Activated CD4-positive, alpha-beta memory T cell treated with anti-CD3 and anti-CD28 coated beads, Interleukin-2, amount 10 ng/mL, durations not matched to agents 7 days and 5 days (primary cell): ENCODE measurements at regions not wholly inside any gene's neighbourhood (a gene's known extent, or its start where the extent isn't known, plus 50 kb on each side); places are given as distances from the start of the nearest gene placed in this dataset.
"Not testable (repeated sequence)": the region's sequence is repeated elsewhere in the genome, so short reads cannot be mapped to it uniquely, and the experiment has no call there.

Experiments
- CTCF ChIA-PET: fragments of 350-600 bp; sonication (Branson Sonifier 250); formaldehyde crosslinking; loops from one replicate; lab custom pipeline; 2021; ENCODE audit warnings: antibody characterized with exemption, inconsistent platforms; lab: Charles Lee
- POLR2A ChIA-PET: fragments of 350-600 bp; sonication (Branson Sonifier 250); formaldehyde crosslinking; loops from one replicate; lab custom pipeline; 2021; ENCODE audit warnings: antibody characterized with exemption; lab: Charles Lee
- DNase-seq: peaks from one replicate; pipeline ENCODE4 v3.0.0-alpha.2; 2020
- H3K27ac Mint-ChIP-seq: one replicate; pipeline ENCODE4 v1.8.0; 2021; ENCODE audit warnings: mild to moderate bottlenecking, mixed read lengths
- H3K27me3 Mint-ChIP-seq: one replicate; pipeline ENCODE4 v1.8.0; 2021; ENCODE audit warnings: mixed read lengths
- H3K36me3 Mint-ChIP-seq: one replicate; pipeline ENCODE4 v1.8.0; 2021; ENCODE audit warnings: low read depth, mixed read lengths
- H3K4me1 Mint-ChIP-seq: one replicate; pipeline ENCODE4 v1.8.0; 2021; ENCODE audit warnings: mixed read lengths
- H3K4me3 Mint-ChIP-seq: one replicate; pipeline ENCODE4 v1.8.0; 2021; ENCODE audit warnings: mild to moderate bottlenecking, mixed read lengths
- H3K9me3 Mint-ChIP-seq: one replicate; pipeline ENCODE4 v1.8.0; 2021; ENCODE audit warnings: mixed read lengths

DNA sequence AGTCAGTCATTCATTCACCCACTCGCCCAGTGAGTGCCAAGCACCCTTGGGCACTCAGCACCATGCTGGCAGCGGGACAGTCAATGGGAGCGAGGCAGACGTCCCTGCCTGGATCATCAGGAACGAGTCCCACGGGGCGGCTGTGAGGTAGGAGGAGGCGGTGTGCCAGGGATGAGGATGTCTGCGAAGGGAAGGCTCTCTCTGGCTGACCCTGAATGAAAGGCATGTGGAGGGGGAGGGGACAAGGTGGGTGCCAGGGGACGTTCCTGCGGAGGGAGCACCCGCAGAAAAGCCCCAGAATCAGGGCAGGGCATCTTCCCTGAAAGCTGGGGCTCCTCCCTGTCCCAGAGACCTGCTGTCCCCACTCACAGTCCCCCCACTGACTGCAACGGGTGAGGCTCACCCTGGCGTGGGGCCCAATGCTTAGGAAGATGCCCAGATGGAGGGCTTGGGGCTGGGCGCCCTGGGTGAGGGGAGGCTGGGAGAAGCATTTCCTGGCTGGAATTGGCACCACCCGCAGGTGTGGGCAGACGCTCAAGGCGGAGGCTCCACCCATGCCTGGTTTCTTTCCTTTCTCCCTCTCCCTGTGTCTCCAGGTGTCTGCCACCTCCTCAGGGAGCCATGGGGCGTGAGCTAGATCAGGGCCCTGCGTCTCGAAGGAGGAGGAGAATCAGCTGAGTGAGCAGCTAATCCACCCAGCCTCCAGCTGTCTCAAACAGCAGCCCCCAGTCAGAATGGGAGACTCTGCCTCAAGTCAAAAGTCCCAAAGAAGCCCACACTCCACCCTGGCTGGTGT is 179.0 kb upstream of the PPP1R26 start:
- Mint-ChIP-seq H3K9me3 (no peaks in the 10 kb centered on the region), H3K36me3 (no peaks in the 10 kb centered on the region), H3K27ac (no peak overlapping the region), H3K4me3 (no peak overlapping the region), H3K4me1 (no peaks in the 10 kb centered on the region), H3K27me3 (peaks cover 2% of the 10 kb centered on the region)
- POLR2A ChIA-PET = no interaction called here
- CTCF ChIA-PET = no interaction called here
- no peak for DNase-seq

DNA sequence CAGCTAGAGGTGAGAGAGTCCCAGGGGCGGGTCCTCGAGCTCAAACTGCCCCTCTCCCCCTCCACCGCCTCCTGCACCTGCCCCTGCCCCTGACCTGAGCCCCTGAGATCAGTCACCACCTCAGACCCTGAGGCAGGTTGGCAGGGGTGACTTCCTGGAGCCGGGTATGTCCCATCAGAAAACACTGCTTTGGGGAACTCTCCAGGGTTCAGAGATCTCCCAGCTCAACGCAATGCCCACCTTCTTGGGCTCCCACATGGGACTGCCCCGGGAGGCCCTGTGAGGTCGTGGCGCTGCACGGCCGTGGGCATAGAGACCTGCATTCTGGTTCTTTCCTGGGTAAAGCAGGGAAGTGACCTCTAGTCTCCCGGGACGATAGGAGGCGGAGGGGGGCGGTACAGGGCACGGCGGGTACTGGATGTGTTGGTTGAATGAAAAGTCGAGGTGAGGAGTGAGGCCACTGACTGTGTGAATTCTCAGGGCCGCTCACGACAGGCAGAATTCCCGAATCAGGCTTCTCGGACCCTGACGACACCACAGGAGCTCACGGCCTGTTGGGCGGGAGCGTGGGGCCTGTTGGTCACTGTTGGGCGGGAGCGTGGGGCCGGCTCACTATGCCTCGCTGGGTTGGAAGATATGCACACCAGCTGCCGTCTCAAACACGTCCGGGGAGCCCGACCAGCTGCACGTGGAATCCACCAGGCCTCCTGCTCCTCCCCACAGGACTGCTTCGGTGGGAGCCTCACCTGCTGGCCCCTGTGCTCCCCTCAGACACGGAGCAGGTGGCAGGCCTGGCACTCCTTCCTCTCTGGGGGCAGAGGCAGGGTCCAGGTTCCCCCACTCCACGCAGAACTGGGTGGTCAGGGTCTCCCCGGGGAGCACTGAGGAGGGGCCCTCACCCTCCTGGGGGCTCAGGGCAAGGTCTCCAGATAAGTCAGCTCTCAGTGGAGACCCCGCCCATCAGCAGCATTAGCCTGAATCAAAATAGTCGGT is 178.0 kb upstream of the PPP1R26 start:
- DNase-seq = no peak
- no peak overlapping the region for H3K27ac Mint-ChIP-seq
- H3K4me3 Mint-ChIP-seq = no peak overlapping the region
- no peaks in the 10 kb centered on the region for H3K36me3 Mint-ChIP-seq
- H3K4me1 Mint-ChIP-seq = no peaks in the 10 kb centered on the region
- CTCF ChIA-PET = no interaction called here
- no peaks in the 10 kb centered on the region for H3K9me3 Mint-ChIP-seq
- H3K27me3 Mint-ChIP-seq = peaks cover 2% of the 10 kb centered on the region
- POLR2A ChIA-PET = no interaction called here

DNA sequence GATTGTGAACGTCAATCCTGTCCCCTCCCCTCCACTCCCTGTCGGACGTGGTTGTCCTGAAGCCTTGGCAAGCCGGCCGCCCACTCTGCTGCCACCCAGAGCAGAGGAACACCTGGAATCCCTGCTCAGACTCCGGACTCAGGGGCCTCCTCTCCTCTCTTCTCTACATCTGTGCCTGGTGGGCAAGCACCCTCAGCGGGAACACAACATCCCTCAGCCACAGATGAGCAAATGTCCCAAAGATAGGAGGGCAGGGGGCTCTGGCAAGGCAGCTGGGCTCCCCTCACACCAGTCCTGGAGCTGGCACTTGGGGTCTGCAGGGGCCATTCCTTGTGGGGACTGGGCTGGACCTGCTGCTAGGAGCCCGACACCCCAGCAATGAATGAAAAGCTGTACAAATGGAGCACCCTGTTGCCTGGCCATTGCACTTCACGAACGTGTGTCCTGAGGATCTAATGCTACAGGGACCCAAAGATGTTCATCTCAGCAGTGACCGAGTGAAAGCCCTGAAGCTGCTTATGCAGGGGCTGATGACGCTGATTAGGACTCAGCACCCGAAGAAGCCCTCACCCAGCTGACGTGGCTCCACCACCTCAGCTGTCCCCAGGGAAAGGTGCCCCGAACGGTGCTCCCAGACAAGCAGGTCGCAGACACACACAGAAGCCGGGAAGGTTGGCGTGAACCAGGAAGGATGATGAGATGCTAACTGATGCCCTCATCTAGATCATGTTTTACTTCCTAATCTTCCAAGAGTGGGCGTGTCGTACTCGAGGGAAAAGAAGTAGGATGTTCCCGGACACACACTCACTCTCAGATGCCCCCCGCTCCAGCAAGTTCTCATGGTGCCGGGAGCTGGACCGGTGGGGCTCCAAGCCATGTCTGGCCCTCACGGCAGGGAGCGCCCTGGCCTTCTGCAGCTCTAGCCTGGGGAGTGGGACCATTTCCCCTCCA is 177.0 kb upstream of the PPP1R26 start:
- Mint-ChIP-seq H3K27me3 (peaks cover 2% of the 10 kb centered on the region), H3K27ac (no peak overlapping the region), H3K36me3 (no peaks in the 10 kb centered on the region), H3K4me3 (no peak overlapping the region), H3K4me1 (no peaks in the 10 kb centered on the region), H3K9me3 (no peaks in the 10 kb centered on the region)
- ChIA-PET CTCF (no interaction called here), POLR2A (no interaction called here)
- no peak for DNase-seq

DNA sequence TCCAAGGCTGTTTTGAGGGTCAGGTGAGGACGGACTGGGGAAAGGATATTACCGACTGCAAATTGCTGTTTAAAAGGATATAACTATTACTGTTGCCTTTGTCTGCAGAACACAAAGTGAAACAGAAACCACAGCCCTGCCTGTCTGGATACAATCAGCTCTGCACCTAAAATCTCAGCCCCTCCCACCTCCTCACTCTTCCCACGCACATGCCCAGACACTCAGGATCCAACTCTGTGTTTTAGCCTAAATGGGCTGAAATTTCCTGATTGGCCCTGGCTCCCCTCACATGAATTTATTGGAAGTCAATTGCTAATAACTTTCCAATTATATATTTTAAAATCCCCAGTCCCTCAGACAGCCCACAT is 176.3 kb upstream of the PPP1R26 start:
- no peaks in the 10 kb centered on the region for H3K4me1 Mint-ChIP-seq
- H3K27ac Mint-ChIP-seq = no peak overlapping the region
- H3K9me3 Mint-ChIP-seq = no peaks in the 10 kb centered on the region
- peaks cover 2% of the 10 kb centered on the region for H3K27me3 Mint-ChIP-seq
- no peak overlapping the region for H3K4me3 Mint-ChIP-seq
- no peak for DNase-seq
- ChIA-PET CTCF (no interaction called here), POLR2A (no interaction called here)
- H3K36me3 Mint-ChIP-seq = no peaks in the 10 kb centered on the region

DNA sequence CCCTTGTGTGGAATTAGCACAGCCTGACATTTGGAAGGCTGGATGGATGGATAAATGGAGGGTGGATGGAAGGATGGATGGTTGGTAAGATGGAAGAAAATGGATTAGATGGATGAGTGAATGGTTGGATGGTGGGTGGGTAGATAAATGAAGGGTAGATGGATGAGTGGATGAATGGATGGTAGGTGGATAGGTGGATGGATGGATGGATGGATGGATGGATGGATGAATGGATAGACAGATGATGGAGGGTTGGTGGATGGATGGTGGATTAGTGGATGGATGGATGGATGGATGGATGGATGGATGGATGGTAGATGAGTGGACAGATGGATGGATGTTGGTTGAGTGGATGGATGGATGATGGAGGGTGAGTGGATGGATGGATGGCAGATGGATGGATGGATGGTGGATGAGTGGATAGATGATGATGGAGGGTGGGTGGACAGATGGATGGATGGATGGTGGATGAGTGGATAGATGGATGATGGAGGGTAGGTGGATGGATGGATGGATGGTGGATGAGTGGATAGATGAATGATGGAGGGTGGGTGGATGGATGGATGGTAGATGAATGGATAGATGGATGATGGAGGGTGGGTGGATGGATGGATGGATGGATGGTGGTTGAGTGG is 175.6 kb upstream of the PPP1R26 start:
- H3K9me3 Mint-ChIP-seq = no peaks in the 10 kb centered on the region
- peaks cover 2% of the 10 kb centered on the region for H3K27me3 Mint-ChIP-seq
- H3K27ac Mint-ChIP-seq = no peak overlapping the region
- DNase-seq = no peak
- no peak overlapping the region for H3K4me3 Mint-ChIP-seq
- ChIA-PET CTCF (no interaction called here), POLR2A (no interaction called here)
- H3K36me3 Mint-ChIP-seq = no peaks in the 10 kb centered on the region
- no peaks in the 10 kb centered on the region for H3K4me1 Mint-ChIP-seq

DNA sequence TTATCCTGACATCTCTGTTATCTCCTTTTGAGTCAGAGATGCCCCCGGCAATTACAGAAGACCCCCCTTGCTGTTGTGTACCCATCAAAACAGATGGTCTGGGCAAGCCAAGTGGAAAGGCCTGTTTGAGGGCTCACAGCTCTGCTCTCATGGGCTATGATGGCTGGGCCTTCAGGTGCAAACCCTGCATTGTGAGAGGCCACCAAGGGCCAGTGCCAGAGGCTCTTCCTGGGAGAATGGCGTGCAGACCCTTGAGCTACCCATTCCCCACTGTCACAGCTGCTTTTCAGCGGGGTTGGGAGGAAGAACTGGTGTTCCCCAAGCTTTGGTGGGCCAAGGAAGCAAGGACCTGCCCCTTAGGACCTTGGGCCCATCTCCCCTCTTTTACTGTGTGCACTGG is 174.7 kb upstream of the PPP1R26 start:
- no peak for DNase-seq
- H3K27me3 Mint-ChIP-seq = peaks cover 2% of the 10 kb centered on the region

DNA sequence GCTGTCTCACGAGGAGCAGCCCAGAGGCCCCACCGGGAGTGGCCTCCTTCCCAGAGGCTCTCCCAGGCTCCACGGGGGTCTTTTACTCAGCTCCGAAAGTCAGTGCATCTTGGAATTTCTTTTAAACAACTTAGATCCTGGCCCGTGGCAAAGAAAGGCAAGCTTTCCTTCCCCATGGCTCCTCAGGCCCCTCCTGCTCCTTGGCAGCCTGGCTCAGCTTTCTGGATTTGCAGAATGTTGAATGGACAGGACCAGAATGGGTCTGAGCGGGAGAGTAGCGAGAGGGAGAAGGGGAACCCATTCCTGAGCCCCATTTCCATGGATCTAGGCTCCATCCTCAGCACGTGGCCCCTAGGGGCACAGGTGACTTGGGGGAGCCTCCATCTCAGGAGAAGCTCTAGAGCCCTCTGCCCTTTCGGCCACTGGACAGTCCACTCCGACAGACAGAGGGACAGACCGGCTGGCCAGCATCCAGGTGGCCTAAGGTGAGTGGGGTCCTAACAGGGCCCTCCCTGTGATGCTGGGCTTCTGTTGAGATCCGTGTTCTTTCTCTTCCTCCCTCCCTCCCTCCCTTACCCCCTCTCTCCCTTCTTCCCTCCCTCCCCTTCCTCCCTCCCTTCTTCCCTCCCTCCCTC is 173.9 kb upstream of the PPP1R26 start:
- DNase-seq = no peak
- Mint-ChIP-seq H3K27me3 (peaks cover 2% of the 10 kb centered on the region), H3K36me3 (no peaks in the 10 kb centered on the region), H3K27ac (no peak overlapping the region), H3K4me3 (no peak overlapping the region), H3K4me1 (no peaks in the 10 kb centered on the region), H3K9me3 (no peaks in the 10 kb centered on the region)
- ChIA-PET POLR2A (no interaction called here), CTCF (no interaction called here)

More for the DNA sequence above, 174.7 kb upstream of the PPP1R26 start:
- Mint-ChIP-seq H3K36me3 (no peaks in the 10 kb centered on the region), H3K9me3 (no peaks in the 10 kb centered on the region), H3K4me3 (no peak overlapping the region), H3K27ac (no peak overlapping the region), H3K4me1 (no peaks in the 10 kb centered on the region)
- ChIA-PET CTCF (no interaction called here), POLR2A (no interaction called here)

DNA sequence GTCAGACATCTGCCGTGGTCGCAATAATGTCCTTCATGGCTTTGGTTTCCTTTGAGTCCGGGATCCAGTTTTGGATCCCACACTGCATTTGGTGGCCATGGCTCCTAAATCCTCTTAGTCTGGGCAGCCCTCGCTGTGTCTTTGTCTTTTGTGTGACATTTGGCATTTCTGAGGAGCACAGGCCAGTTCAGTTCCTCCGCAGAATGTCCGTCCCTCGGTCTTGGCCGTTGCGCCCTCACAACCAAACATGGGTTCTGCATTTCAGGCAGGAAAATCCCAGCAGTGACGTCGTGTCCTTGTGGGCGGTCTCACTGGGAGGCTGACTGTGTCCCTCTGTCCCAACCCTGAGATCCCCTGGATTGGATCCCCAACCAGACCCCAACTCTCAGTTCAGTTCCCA is 172.9 kb upstream of the PPP1R26 start:
- no peak overlapping the region for H3K4me3 Mint-ChIP-seq
- DNase-seq = no peak
- no peaks in the 10 kb centered on the region for H3K36me3 Mint-ChIP-seq
- ChIA-PET CTCF (no interaction called here), POLR2A (no interaction called here)
- H3K27ac Mint-ChIP-seq = no peak overlapping the region
- H3K27me3 Mint-ChIP-seq = peaks cover 2% of the 10 kb centered on the region
- no peaks in the 10 kb centered on the region for H3K4me1 Mint-ChIP-seq
- H3K9me3 Mint-ChIP-seq = no peaks in the 10 kb centered on the region

DNA sequence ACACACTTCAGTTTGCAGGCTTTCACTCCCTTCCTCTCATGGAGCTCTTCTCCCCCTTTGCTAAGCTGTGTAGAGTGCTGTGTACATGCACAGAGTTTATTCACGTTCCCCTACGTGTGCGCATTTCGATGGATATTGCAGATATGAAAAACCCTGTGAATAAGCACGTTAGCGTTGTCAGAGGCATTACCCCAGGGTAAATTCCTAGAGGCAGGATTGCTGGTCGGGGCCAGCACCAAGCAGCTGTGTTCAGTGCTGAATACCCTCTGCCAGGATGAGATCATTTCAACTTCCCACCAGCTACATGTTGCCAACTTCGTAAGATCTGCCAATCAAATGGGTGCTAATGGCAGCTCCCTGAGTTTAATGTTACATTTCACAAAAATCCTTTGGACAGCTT is 172.3 kb upstream of the PPP1R26 start:
- ChIA-PET POLR2A (no interaction called here), CTCF (no interaction called here)
- Mint-ChIP-seq H3K36me3 (no peaks in the 10 kb centered on the region), H3K27ac (no peak overlapping the region), H3K4me3 (no peak overlapping the region), H3K4me1 (no peaks in the 10 kb centered on the region), H3K9me3 (no peaks in the 10 kb centered on the region), H3K27me3 (peaks cover 2% of the 10 kb centered on the region)
- DNase-seq = no peak

DNA sequence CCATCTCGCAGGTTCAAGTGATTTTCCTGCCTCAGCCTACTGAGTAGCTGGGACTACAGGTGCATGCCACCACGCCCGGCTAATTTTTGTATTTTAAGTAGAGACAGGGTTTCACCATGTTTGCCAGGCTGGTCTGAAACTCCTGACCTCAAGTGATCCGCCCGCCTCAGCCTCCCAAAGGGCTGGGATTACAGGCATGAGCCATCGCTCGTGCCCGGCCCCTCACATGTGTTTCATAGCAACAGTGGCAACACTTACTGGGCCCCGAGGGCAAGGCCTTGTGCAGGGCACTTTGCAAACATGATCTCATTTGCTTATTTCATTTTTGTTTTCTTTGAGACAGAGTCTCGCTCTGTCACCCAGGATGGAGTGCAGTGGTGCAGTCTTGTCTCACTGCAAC is 171.7 kb upstream of the PPP1R26 start:
- H3K27ac Mint-ChIP-seq, CTCF ChIA-PET, H3K27me3 Mint-ChIP-seq, H3K4me3 Mint-ChIP-seq, H3K9me3 Mint-ChIP-seq, DNase-seq, POLR2A ChIA-PET, H3K4me1 Mint-ChIP-seq, H3K36me3 Mint-ChIP-seq: not testable (repeated sequence)

DNA sequence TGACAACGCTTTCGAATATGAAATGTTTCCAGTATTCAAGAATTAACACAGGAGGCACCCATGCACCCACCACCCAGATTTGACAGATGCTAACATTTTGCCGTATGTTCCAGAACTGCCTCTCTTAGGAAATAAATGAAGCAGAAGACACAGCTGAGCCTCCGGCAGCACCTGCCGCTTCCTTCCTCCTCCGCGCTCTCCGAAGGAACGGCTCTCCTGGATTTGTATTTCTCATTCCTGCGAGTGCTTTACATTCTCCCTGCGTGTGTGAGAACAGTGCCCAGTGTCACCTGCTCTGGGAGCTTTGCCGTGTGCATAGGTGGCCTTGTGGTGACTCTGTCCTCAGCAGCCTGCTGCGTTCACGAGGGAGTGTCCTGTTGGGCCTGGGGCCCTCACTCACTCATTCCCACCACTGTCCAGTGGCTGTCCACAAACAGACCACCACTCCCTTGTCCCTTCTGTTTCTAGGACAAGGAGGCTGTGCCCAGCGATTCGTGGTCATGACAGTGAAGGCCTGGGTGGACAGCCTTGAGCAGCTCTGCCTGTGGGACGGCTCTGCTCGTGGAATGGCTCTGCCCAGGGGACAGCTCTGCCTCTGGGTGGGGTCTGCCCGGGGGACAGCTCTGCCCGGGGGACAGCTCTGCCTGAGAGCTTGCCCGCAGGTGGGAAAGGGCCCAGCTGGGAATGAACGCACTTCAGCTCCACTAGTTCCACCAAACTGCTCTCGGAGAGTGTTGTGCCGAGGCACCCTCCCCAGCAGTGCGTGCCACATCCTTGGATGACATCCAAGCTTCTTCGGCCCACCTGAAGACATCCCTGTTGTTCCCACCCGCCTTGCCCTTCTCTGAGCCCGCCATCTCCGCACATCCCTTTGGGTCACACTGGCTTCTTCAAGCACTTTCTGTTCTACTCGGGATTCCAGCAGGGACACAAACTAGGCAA is 170.5 kb upstream of the PPP1R26 start:
- no peak for DNase-seq
- H3K9me3 Mint-ChIP-seq = no peaks in the 10 kb centered on the region
- H3K4me3 Mint-ChIP-seq = no peak overlapping the region
- no peaks in the 10 kb centered on the region for H3K36me3 Mint-ChIP-seq
- no peak overlapping the region for H3K27ac Mint-ChIP-seq
- ChIA-PET POLR2A (no interaction called here), CTCF (no interaction called here)
- H3K27me3 Mint-ChIP-seq = peaks cover 3% of the 10 kb centered on the region
- no peaks in the 10 kb centered on the region for H3K4me1 Mint-ChIP-seq
